HG03045 (cell line): ENCODE measurements at regions not wholly inside any gene's neighbourhood (a gene's known extent, or its start where the extent isn't known, plus 50 kb on each side); places are given as distances from the start of the nearest gene placed in this dataset.
"Not testable (repeated sequence)": the region's sequence is repeated elsewhere in the genome, so short reads cannot be mapped to it uniquely, and the experiment has no call there.

Experiments
- ATAC-seq: cut with Tn5 transposase; IDR thresholded peaks from one replicate; pipeline ENCODE4 v1.9.1; 2021; ENCODE audit warnings: mild to moderate bottlenecking, moderate library complexity; ENCODE audit not compliant: unreplicated experiment

DNA sequence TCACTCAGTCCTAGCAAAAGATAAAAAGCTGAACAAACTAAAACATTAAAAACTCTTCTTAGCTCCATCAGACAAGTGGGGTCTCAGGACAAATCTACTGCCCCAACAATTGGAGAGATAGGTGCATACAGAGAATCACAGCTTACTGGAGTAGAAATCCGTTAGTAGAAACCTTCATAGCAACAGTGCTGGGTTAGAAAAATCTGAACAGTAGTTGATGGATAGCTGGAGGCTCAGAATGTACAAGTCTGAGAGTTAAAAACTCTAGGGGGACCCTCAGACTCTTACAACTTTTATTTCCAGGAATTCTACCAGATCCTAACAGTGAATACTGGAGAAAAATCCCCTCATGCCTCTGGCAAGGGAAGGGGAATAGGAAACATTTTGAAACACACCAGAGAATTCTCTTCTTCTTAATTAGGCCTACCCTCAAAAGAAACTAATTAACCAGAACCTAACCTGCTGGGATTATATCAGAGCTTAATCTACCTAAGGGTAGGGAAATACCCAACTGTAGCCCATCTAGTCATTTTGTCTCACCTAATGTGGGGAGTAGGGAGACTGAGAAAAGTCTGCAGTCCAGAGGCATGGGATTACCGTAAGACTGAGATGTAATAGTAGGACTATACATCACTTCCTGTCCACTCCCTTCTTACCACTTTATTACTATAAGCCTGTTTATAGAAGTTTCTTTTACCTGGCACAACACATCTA lies 165.0 kb upstream of the CTSO start:
- no peak for ATAC-seq

DNA sequence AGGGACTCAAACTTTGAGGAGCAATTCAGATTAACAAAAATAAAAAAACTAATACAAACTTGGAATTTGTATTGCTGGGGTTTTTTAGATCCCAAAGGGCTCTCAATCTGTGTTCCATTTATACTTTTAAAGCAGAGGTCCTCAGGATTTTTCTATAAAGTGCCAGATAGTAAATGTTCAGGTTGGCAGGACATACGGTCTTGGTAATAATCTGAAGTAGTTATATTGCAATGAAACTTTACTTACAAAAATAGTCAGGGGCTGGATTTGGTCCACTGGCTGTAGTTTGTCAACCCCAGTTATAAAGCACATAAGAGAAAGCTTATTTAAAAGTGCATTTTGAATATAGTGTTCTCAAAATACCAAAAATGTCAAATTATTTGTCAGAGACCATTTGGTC lies 164.1 kb upstream of the CTSO start:
- no peak for ATAC-seq

DNA sequence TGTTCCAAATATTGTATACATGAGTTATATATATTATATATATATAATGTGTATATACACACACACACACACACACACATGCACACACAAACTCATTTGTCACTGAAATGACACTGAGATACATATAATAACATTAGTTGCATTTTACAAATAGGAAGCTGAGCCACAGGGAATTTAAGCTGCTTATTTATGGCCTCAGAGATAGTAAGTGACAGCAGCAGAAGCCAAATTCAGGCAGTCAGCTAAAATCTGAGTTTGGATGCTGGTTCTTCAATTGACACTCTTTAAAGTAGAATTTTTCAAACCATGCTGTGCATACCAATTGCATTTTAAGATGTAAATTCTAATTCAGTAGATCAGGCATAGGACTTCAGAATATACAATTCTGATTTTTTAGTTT lies 163.3 kb upstream of the CTSO start:
- ATAC-seq: no peak

DNA sequence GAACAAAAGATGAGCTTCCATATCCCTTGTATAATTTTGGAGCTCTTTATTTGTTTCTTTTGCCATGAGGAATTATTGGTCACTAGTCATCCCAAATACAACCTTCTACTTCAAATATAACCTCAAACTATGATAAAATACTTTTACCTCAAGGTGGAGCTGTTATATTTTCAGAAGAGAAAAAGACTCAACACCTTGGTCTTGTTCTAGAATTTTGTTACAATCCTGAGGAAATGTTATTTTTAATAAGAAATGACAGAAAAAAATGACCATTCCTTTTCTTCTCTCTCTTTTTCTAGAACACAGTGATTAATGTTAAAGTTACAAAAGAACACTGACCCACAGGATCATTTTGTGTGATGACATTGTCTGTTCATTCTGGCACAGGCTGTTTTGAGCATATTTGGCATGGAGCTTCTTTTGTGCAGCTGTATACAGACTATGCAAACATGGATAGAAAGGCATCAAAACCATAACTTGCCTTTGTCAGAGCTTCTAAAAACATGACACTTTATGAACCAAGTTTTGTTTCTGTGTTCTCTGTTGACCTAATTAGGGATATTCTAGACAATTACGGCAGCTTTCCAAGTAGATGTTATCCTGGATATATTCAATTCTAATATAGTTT lies 159.6 kb upstream of the CTSO start:
- no peak for ATAC-seq

DNA sequence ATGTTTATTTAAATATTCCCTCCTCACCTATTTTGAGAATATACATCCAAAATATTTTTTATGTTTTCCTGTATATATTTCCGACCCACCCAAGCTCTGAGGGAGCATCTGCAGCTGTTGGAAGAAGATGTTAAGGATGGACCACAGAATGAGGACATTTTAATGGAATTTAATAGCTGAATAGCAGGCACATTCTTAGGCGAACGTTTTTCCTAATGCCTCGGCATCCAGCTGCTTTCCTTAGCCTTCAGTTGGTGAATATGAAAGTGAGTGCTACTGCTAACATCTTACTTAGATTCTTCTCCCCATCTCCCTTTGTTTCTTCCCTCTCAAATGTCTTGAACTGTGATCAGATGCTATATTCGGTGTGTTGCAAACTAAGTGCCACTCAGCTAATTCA lies 158.0 kb upstream of the CTSO start:
- ATAC-seq: no peak

DNA sequence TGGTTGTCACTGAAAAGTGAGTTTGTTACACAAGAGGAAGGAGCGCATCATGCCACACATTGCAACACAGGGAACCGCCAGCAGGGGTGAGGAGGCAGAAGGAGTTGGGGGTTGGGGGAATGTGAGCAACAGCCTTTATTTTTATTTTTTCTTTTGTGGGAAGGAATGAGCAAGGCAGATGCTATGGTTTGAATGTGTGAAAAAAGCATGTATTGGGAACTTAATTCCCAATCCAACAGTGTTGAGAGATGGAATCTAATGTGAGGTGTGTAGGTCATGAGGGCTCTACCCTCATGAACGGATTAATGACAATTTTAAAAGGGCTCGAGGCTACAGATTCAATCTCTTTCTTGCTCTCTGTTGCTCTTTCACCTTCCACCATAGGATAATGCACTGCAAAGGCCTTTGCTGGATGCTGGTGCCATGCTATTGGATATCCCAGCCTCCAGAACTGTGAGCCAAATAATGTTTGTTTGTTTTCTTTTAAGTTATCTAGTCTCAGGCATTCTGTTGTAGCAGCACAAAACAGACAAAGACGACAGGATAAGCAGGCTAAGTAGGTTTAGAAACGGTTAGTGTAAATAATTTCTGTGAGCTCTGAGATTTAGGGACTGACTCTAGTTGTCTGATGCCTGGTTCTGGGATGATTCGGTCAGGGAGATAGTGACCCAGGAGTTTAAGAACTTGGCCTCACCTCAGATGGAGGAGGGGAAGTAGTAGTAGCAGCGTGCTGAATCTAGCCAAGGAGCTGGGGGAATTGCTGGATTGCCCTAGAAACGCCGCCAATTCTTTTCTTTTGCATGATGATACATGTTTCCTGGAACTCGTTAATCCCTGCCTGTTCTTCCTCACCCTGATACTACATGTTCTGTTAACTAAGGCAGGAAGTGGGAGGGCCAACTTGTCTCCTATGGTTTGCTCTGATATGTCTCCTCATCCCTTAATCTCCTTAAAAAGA lies 156.6 kb upstream of the CTSO start:
- ATAC-seq: no peak

DNA sequence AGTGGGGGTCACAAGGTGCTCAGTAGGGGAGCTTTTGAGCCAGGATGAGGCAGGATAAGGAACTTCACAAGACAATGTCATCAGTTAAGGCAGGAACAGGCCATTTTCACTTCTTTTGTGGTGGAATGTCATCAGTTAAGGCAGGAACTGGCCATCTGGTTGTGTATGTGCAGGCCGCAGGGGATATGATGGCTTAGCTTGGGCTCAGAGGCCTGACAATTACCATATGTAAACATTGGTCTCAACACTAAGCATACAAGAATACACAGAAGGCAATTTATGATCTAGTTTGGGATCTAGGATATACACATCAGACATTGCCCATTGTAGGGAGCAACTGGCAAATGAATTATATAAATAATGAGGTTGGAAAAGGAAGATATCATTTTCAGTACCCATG lies 155.4 kb upstream of the CTSO start:
- ATAC-seq: not testable (repeated sequence)

DNA sequence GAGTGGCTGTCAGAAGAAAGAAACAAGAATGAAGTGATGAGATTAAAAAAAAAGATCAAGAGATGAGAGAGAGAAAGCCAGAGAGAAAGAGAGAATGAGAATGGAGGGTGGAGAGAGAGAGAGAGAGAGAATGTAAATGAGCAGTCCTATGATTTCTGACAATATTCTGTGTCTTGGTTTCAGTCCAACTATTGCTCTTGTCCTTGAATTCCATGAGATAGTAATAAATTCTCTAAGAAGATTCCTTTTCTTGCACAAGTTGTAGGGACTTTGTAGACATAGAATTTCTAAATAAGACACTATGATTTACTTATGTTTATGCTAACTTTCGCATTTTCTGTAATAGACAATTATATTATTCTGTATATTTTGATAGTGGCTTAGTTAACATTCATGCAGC lies 149.6 kb upstream of the CTSO start:
- no peak for ATAC-seq

DNA sequence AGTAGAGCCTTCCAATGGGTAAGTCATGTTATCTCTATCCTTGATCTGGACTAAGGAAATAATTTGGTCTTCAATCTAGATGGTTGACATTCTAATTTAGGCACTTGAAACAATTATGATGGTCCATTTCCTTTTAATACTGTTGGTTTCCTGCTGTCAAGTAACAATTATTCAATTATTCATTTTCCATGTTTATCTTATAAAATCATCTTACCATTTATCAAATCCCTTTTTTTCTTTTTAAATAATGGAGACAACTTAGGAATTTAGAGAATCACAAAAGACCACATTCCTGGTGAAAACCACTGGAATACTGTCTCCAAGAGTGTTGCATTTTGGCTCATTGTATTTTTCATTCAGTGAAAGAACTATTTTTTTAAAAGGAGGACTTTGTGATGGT lies 148.7 kb upstream of the CTSO start:
- no peak for ATAC-seq

DNA sequence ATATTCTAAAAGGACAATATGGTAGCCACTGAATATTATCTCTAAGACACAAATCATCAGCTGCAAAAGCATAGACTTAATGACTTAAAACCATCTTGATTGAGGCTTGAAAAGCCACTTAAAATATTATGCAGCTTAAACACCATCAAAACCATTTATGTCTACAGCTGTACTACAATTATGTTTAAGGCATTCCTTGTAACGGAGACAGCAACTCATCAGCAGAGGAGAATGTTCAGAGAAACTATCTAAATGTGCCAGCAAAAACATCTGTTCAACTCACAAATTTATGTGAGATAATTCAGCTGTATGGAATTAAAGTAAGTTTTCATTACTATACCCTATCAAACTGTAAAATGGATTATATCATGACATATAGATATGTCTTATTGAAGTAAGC lies 147.9 kb upstream of the CTSO start:
- ATAC-seq: no peak

DNA sequence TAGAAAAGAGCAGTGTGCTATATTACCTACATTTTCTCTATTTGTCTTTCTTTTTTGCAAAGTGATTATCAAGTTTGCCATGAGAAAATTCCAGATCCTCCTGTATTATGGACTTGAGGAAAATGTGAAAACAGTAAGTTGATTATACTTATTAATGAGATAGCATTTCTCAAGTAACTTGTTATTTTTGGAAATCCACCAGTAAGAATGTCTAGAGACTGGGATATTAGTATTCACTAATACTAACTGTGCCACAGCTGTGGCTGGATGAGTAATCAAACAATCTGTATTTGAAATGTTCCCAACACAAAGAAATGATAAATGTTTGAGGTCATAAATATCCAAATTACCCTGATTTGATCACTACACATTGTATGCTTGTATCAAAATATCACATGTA lies 147.0 kb upstream of the CTSO start:
- no peak for ATAC-seq

DNA sequence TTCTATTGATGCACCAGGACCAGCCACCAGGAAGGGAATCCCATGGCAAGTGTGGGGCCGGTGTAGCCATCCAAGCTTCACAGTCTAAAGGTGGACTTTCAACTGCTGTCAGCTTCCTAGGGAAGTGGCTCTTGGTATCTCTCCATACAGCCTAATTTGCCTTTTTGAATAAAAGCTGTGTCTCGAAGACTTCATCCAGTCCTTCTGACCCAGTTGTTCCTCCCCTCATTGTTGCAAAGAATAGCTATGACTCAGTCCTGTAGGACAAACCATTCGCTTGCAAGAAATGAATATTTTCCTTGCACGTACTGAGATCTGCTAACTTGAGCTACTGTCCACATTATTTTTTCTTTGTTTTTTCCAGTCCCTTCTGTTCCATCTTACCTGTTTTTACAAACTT lies 145.1 kb upstream of the CTSO start:
- no peak for ATAC-seq

DNA sequence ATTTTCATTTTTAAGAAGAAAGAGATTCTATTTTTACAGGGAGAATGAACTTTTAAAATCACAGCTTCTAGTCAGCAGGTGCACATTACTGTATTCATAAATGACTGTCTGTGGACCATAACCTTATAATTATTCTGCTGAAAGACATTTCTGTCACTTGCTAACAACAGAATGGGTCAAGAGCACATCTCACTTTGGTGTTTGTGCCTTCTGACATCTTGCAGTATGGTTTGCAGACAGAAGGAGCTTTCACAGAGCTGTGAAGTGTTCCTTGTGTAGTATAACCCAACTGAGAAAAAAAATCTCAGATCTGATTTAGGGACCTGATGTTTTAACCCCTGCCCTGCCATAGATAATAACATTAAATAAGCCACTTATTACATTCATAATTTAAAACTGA lies 131.4 kb upstream of the CTSO start:
- ATAC-seq: no peak

DNA sequence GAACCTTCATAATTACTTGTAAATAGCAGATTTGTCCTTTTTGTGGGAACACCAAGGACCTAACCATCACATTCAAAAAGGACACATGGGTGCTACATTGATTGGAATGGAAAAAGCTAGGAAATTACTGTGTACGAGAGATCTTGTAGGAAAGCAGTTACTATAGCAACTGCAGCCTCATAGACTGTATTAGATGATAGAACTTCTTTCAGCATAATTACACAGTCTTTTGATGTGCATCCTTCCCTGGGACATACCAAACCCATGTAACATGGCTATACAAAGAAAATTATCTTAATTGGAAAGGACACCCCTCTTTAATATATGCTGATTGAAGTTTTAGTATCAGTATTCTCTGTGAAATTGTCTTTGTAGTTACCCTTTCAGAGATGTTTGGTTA lies 130.7 kb upstream of the CTSO start:
- no peak for ATAC-seq

DNA sequence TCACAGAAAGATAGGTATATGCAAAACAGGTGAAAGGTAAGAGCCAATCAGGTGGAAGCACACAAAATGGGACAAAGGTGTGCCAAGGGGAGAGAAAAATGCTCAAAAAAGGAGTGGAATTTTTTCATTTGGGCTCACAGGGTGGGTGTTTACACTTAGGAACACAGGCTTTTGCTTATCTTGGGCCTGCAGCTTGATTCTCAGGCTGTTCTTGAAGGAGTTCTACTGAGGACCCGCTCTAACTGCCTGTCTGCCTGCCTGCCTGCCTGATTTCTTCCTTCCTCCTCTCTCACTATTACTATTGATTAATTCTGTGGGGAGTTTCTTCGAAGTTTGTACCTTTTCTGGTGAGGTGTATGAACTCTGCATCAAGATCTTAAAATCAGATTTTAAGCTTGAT lies 120.3 kb upstream of the CTSO start:
- ATAC-seq: no peak

DNA sequence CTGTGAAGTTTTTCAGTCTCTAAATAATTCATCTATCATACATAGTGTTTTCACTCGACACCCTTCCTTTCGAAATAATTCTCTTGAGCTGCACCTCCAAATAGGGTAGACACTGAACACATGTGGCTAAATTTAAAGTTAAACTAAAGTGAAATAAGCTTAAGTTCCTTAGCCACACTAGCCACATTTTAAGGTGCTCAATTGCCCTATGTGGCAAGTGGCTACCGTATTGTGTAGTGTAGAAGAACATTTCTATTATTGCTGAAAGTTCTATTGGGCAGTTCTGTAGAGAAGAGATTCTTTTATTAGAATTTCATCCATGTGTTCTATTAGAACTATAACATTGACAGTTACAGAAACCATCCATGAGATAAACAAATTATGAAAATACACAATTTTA lies 107.0 kb upstream of the CTSO start:
- ATAC-seq: no peak

DNA sequence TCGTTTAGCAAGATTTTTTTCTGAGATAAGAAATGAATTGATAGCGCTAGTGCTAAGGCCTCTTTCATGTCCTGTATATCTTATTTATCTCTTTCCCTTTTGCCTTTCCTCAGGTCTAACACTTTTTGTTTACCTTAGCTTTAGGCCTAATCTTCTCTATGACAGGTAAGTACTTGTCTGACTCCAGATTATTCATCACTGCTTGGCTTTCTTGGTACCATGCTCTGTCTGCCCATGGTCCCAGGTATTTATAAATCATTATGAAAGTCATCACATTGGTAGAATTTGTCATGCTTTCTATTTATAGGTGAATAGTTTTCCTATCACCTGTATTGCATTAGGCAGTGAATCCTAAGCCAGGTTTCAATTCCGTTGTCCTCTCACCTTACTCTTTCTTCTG lies 99.5 kb upstream of the CTSO start:
- ATAC-seq: no peak

DNA sequence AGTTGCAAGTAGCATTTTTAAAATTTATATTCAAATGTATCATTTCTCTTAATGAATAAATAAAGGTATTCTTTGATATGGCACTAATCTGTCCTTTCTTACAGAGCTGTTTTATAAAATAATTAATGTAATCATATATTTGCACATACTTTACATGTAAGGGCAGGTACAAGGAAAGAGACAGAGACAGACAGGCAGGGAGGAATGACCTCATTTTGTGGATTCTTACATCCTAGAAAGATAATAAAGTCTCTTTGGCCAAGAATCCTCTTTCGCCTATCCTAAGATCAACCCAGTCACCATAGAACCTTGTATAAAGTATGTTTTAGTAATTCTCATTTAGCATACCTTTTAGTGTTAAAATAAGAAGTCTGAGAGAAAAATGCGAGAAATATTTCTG lies 98.5 kb upstream of the CTSO start:
- ATAC-seq: no peak

DNA sequence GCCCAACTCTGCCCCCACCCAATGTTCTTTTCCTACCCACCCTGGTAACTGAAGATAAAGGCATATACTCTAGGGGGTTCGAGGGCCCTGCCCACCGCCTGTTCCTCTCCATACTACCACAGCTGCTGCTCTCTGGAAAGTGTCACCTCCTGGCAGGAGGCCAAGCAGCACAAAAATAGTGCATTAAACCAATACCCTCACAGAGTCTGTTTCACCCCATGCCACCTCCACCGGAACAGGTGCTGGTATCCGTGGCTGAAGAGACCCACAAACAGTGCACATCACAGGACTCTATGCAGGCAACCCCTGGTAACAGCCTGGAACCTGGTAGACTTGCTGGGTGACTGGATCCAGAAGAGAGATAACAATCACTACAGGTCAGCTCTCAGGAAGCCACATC lies 85.1 kb upstream of the CTSO start:
- ATAC-seq: no peak

DNA sequence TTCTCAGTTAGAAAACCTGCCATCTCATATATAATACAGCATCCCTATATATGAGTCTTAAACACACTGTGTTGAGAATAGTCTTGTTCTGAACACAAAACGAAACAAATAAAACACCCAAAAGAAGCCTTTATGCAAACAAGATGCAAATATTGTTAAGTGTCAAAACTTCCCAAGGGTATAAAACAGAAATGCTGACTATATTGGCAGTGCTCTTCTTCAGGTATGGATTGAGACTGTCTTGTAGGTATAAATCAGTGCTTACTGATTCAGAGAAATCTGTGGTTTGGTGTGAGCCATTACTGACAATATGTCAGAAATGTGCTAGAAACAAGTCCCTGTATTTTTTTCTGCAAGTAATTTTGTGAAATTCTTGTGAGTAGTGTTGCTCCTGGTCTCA lies 82.8 kb upstream of the CTSO start:
- ATAC-seq: no peak

DNA sequence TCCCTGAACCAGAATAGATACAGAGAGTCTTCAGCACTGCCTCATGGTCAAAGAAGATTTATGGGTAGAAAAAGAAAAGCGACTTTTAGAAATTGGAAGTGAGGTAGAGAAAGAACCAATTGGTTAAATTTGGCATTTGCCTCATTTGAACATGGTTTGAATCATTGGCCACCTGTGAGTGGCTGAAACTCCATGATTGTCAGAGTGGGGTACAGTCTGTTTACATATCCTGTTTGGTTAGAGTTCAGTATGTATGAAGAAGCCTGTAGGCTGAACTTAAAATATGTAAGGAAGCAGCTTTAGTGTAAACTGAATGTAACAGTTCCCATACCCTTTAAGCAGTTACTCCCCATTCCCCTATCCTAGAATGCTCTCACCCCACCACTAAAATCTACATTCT lies 76.0 kb upstream of the CTSO start:
- no peak for ATAC-seq

DNA sequence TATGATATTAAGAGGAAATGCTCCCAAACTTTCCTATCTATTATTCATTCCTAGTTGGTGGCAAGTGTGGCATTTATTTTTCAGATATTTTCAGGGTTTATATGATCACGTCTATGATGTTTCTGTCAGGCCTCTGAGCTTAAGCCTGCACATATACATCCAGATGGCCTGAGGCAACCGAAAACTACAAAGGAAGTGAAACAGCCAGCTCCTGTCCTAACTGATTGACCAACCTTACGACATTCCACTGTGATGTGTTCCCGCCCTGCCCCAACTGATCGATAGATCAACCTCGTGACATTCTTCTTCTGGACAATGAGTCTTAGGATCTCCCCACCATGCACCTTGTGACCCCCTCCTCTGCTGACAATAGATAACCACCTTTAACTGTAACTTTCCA lies 67.6 kb upstream of the CTSO start:
- ATAC-seq: no peak
